ENCODE measurements at regions not wholly inside any gene's neighbourhood (a gene's known extent, or its start where the extent isn't known, plus 50 kb on each side); places are given as distances from the start of the nearest gene placed in this dataset.
A peak's percentile ranks its signal among the peaks of the same experiment; 100 is the strongest.

DNA sequence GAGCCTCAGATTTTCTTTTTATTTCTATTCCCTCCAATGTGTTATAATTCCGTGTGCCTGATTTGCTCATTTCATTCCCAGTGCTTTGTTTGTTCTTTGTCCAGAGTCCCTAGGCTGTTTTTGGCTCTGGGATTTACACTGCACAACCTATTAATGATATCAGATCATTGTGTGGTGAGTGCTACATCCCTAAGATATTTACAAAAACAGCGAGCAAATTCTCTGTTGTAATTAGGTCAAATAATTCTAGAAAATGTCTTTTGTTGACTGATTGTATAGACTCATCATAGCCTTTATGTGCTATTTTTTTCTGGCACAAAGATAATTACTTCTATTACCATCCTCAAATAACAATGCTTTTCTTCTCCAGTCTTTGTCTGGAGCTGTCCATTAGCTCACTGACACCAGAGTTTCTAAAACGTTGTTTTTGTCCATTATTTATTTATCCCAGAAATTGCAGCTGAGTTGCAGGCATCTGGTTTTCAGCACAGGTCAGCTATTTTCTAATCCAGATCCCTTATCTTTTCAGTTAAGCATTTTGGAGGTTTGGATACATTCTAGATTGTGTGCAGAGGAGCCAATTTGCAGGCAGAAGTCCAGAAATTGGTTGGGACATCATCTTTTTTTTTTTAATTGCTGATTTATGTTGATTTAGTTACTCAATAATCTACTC, 379.9 kb upstream of the DMAC1 start:
- no peak for DNase-seq (ENCODE audit: low spot score)
- H3K27me3 ChIP-seq (ENCODE audit: control insufficient read depth in 1 of 2, insufficient read depth in 2 of 2, low read length in 2 of 2): no peaks in the 10 kb centered on the region
- H3K9me3 ChIP-seq (ENCODE audit: low read length): peaks cover 92% of the 10 kb centered on the region
- no peak for ATAC-seq
- in situ Hi-C loops (cut with HindIII; ENCODE audit: extremely low pct_ligation_motif_present, low pct_unique_long_range_greater_than_20kb): no loop called here
- no peaks in the 10 kb centered on the region for H3K4me1 ChIP-seq (ENCODE audit: insufficient read depth, low read length)
- H3K9ac ChIP-seq (ENCODE audit: insufficient read depth, low read depth, low read length): no peak overlapping the region
- no TSS peak for BruUV-seq (replicated peaks)
- no peak for TF ChIP-seq KDM6A (CRISPR knock-in tag; IDR thresholded peaks at IDR 0.05; ENCODE audit: low read depth)
- no peak for TF ChIP-seq ARID2 (CRISPR knock-in tag; IDR thresholded peaks at IDR 0.05; ENCODE audit: borderline replicate concordance)
- TF ChIP-seq MAFK (conservative IDR thresholded peaks at IDR 0.05 in 1 of 2, IDR thresholded peaks at IDR 0.05 in 1 of 2; ENCODE audit: low read length in 2 of 2): peak; percentile 27 to 53; a peak in 1 of 4 replicates
- TF ChIP-seq ZNF335 (CRISPR knock-in tag; IDR thresholded peaks at IDR 0.05): no peak
- TF ChIP-seq U2AF1 (optimal IDR thresholded peaks at IDR 0.05; ENCODE audit: low read depth, low read length): no peak
- TF ChIP-seq, protein P1, sequence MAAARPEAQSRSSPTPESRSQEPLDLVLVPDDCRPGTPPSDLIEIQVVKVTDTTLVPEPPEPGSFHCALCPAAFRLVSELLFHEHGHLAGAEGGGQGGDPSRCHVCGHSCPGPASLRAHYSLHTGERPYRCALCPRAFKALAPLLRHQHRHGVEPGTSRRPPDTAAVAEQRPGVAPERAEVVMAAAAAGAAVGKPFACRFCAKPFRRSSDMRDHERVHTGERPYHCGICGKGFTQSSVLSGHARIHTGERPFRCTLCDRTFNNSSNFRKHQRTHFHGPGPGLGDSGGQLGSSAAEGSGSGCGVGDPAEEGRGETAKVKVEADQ (CRISPR knock-in tag; IDR thresholded peaks at IDR 0.05; ENCODE audit: borderline replicate concordance): no peak
- peak; percentile 30; the same call in 1 of the 2 replicates for TF ChIP-seq MAFF (IDR thresholded peaks at IDR 0.05; ENCODE audit: low read depth, low read length)
- no peak for FAIRE-seq
- no peak overlapping the region for H3K27ac ChIP-seq (ENCODE audit: extremely low read length, insufficient read depth, low read length)
- no peak overlapping the region for H2AFZ ChIP-seq (ENCODE audit: low read length)
- H3K36me3 ChIP-seq (replicated peaks in 1 of 2; ENCODE audit: control insufficient read depth in 1 of 2, insufficient read depth in 2 of 2, low read length in 2 of 2): no peaks in the 10 kb centered on the region
- intact Hi-C loops (cut with micrococcal nuclease; ENCODE audit: unreplicated experiment): no loop called here
- ChIA-PET POLR2A (no interaction called here), CTCF (ENCODE audit: low intra/inter-chr PET ratio, low total read pairs) (no interaction called here)
- H3K4me3 ChIP-seq (replicated peaks in 1 of 3; ENCODE audit: insufficient read depth in 1 of 3, low read depth in 2 of 3, low read length in 3 of 3): no peak overlapping the region
- 3% methylated on average over 3 of the region's 3 CpGs for WGBS (ENCODE audit: low lambda C conversion rate)
- H3K4me2 ChIP-seq (ENCODE audit: low read depth, low read length): no peak overlapping the region
- no peaks in the 10 kb centered on the region for H3K79me2 ChIP-seq (ENCODE audit: insufficient read depth, low read length)
- H4K20me1 ChIP-seq (ENCODE audit: insufficient read depth, low read length): no peaks in the 10 kb centered on the region

DNA sequence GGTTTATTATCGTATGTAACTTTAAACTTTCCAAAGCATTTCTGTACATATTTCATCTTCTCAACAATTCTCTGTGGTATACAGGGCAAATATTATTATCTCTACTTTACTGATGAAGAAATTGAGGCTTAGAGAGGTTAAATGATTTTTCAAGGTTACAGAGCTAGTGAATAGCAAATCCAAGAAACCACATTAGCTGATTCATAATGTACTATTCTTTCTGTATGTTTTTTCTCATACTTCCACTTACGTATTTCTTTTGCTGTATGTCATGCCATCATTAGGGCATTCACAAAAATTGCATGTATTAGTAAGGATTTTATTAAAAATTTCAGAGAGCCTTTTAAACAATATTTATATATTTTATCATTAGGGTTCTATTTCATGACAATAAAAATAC, 372.4 kb upstream of the DMAC1 start:
- Histone ChIP-seq H3K36me3 (replicated peaks in 1 of 2; ENCODE audit: control insufficient read depth in 1 of 2, insufficient read depth in 2 of 2, low read length in 2 of 2) (no peaks in the 10 kb centered on the region), H3K4me3 (replicated peaks in 1 of 3; ENCODE audit: insufficient read depth in 1 of 3, low read depth in 2 of 3, low read length in 3 of 3) (no peak overlapping the region), H4K20me1 (ENCODE audit: insufficient read depth, low read length) (no peaks in the 10 kb centered on the region), H3K9me3 (ENCODE audit: low read length) (peaks cover 78% of the 10 kb centered on the region), H3K4me1 (ENCODE audit: insufficient read depth, low read length) (no peaks in the 10 kb centered on the region), H3K27ac (ENCODE audit: extremely low read length, insufficient read depth, low read length) (no peak overlapping the region), H3K27me3 (ENCODE audit: control insufficient read depth in 1 of 2, insufficient read depth in 2 of 2, low read length in 2 of 2) (no peaks in the 10 kb centered on the region), H3K4me2 (ENCODE audit: low read depth, low read length) (no peak overlapping the region), H2AFZ (ENCODE audit: low read length) (no peak overlapping the region), H3K9ac (ENCODE audit: insufficient read depth, low read depth, low read length) (no peak overlapping the region), H3K79me2 (ENCODE audit: insufficient read depth, low read length) (no peaks in the 10 kb centered on the region)
- ChIA-PET POLR2A (no interaction called here), CTCF (ENCODE audit: low intra/inter-chr PET ratio, low total read pairs) (no interaction called here)
- in situ Hi-C loops (cut with HindIII; ENCODE audit: extremely low pct_ligation_motif_present, low pct_unique_long_range_greater_than_20kb) (no loop called here), intact Hi-C loops (cut with micrococcal nuclease; ENCODE audit: unreplicated experiment) (no loop called here)
- no peak for TF ChIP-seq ZNF776 (CRISPR knock-in tag; IDR thresholded peaks at IDR 0.05)
- TF ChIP-seq TAF15 (IDR thresholded peaks at IDR 0.05; ENCODE audit: low read depth, low read length, poor library complexity, severe bottlenecking): no peak
- TF ChIP-seq CBX5 (CRISPR knock-in tag; IDR thresholded peaks at IDR 0.05; ENCODE audit: borderline replicate concordance): no peak
- TF ChIP-seq ZFP90 (CRISPR knock-in tag; IDR thresholded peaks at IDR 0.05; ENCODE audit: borderline replicate concordance): no peak
- TF ChIP-seq ZNF644 (CRISPR knock-in tag; IDR thresholded peaks at IDR 0.05; ENCODE audit: low read depth): no peak
- TF ChIP-seq ZBTB3 (CRISPR knock-in tag; IDR thresholded peaks at IDR 0.05; ENCODE audit: borderline replicate concordance, low read depth): no peak
- TF ChIP-seq ATRX (CRISPR knock-in tag; IDR thresholded peaks at IDR 0.05; ENCODE audit: borderline replicate concordance): no peak
- no peak for TF ChIP-seq GABPB1 (CRISPR knock-in tag; IDR thresholded peaks at IDR 0.05)
- no peak for TF ChIP-seq CBX2 (IDR thresholded peaks at IDR 0.05; ENCODE audit: low read depth, low read length)
- TF ChIP-seq CBX2 (CRISPR knock-in tag; IDR thresholded peaks at IDR 0.05; ENCODE audit: low read depth): no peak
- TF ChIP-seq ZNF205 (CRISPR knock-in tag; IDR thresholded peaks at IDR 0.05): no peak
- WGBS (ENCODE audit: low lambda C conversion rate): 5% methylated on average over 2 of the region's 2 CpGs
- FAIRE-seq (no peak), ATAC-seq (no peak), DNase-seq (ENCODE audit: low spot score) (no peak)
- no TSS peak for BruUV-seq (replicated peaks)
